ENCODE measurements at regions not wholly inside any gene's neighbourhood (a gene's known extent, or its start where the extent isn't known, plus 50 kb on each side); places are given as distances from the start of the nearest gene placed in this dataset.

- Histone ChIP-seq H3K27me3 (ENCODE audit: control insufficient read depth, insufficient read depth, low read length) (no peaks in the 10 kb centered on the region), H4K20me1 (ENCODE audit: control insufficient read depth, extremely low read depth, insufficient read depth, low read length) (no peaks in the 10 kb centered on the region), H3K9ac (ENCODE audit: insufficient read depth, low read length) (no peak overlapping the region), H3K36me3 (ENCODE audit: control insufficient read depth, insufficient read depth, low read length) (no peaks in the 10 kb centered on the region), H3K4me1 (ENCODE audit: control insufficient read depth, extremely low read depth, insufficient read depth, low read length) (no peaks in the 10 kb centered on the region), H3K4me3 (replicated peaks in 1 of 4; ENCODE audit: control extremely low read depth in 1 of 4, insufficient read depth in 1 of 4, low read depth in 3 of 4, low read length in 4 of 4) (no peak overlapping the region), H3K79me2 (ENCODE audit: control insufficient read depth, insufficient read depth, low read length) (no peaks in the 10 kb centered on the region), H3K4me2 (ENCODE audit: extremely low read depth, insufficient read depth, low read length) (no peak overlapping the region), H3K9me3 (ENCODE audit: control insufficient read depth, insufficient read depth, low read depth, low read length) (no peaks in the 10 kb centered on the region), H3K27ac (ENCODE audit: insufficient read depth, low read length) (no peak overlapping the region), H2AFZ (ENCODE audit: low read length) (no peak overlapping the region)
- TF ChIP-seq, protein P1, sequence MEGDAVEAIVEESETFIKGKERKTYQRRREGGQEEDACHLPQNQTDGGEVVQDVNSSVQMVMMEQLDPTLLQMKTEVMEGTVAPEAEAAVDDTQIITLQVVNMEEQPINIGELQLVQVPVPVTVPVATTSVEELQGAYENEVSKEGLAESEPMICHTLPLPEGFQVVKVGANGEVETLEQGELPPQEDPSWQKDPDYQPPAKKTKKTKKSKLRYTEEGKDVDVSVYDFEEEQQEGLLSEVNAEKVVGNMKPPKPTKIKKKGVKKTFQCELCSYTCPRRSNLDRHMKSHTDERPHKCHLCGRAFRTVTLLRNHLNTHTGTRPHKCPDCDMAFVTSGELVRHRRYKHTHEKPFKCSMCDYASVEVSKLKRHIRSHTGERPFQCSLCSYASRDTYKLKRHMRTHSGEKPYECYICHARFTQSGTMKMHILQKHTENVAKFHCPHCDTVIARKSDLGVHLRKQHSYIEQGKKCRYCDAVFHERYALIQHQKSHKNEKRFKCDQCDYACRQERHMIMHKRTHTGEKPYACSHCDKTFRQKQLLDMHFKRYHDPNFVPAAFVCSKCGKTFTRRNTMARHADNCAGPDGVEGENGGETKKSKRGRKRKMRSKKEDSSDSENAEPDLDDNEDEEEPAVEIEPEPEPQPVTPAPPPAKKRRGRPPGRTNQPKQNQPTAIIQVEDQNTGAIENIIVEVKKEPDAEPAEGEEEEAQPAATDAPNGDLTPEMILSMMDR (conservative IDR thresholded peaks at IDR 0.05 in 1 of 2, IDR thresholded peaks at IDR 0.05 in 1 of 2; ENCODE audit: low read depth in 1 of 2, low read length in 2 of 2), result no peak
- TF ChIP-seq EZH2 (IDR thresholded peaks at IDR 0.05; ENCODE audit: low read length, missing control alignments), result no peak
- no peak for DNase-seq (ENCODE audit: low read depth in 2 of 2)
Observed at GRCh38 chr5:174396541-174396940, 327.8 kb upstream of the MSX2 start.

GRCh38 chr5:174397206-174397605 is 327.2 kb upstream of the MSX2 start:
- H3K79me2 ChIP-seq (ENCODE audit: control insufficient read depth, insufficient read depth, low read length), result no peaks in the 10 kb centered on the region
- TF ChIP-seq EZH2 (IDR thresholded peaks at IDR 0.05; ENCODE audit: low read length, missing control alignments), result no peak
- TF ChIP-seq, protein P1 (conservative IDR thresholded peaks at IDR 0.05 in 1 of 2, IDR thresholded peaks at IDR 0.05 in 1 of 2; ENCODE audit: low read depth in 1 of 2, low read length in 2 of 2), result no peak
- H4K20me1 ChIP-seq (ENCODE audit: control insufficient read depth, extremely low read depth, insufficient read depth, low read length), result no peaks in the 10 kb centered on the region
- no peaks in the 10 kb centered on the region for H3K9me3 ChIP-seq (ENCODE audit: control insufficient read depth, insufficient read depth, low read depth, low read length)
- H3K4me2 ChIP-seq (ENCODE audit: extremely low read depth, insufficient read depth, low read length), result no peak overlapping the region
- no peak for DNase-seq (ENCODE audit: low read depth in 2 of 2)
- H3K9ac ChIP-seq (ENCODE audit: insufficient read depth, low read length), result no peak overlapping the region
- no peaks in the 10 kb centered on the region for H3K27me3 ChIP-seq (ENCODE audit: control insufficient read depth, insufficient read depth, low read length)
- no peak overlapping the region for H3K27ac ChIP-seq (ENCODE audit: insufficient read depth, low read length)
- no peak overlapping the region for H2AFZ ChIP-seq (ENCODE audit: low read length)
- H3K4me3 ChIP-seq (replicated peaks in 1 of 4; ENCODE audit: control extremely low read depth in 1 of 4, insufficient read depth in 1 of 4, low read depth in 3 of 4, low read length in 4 of 4), result no peak overlapping the region
- H3K4me1 ChIP-seq (ENCODE audit: control insufficient read depth, extremely low read depth, insufficient read depth, low read length), result no peaks in the 10 kb centered on the region
- no peaks in the 10 kb centered on the region for H3K36me3 ChIP-seq (ENCODE audit: control insufficient read depth, insufficient read depth, low read length)

GRCh38 chr5:174398171-174398570 is 326.2 kb upstream of the MSX2 start:
- H3K27ac ChIP-seq (ENCODE audit: insufficient read depth, low read length), result no peak overlapping the region
- H3K27me3 ChIP-seq (ENCODE audit: control insufficient read depth, insufficient read depth, low read length), result no peaks in the 10 kb centered on the region
- no peak overlapping the region for H3K9ac ChIP-seq (ENCODE audit: insufficient read depth, low read length)
- no peak overlapping the region for H3K4me3 ChIP-seq (replicated peaks in 1 of 4; ENCODE audit: control extremely low read depth in 1 of 4, insufficient read depth in 1 of 4, low read depth in 3 of 4, low read length in 4 of 4)
- DNase-seq (ENCODE audit: low read depth in 2 of 2), result no peak
- no peaks in the 10 kb centered on the region for H3K36me3 ChIP-seq (ENCODE audit: control insufficient read depth, insufficient read depth, low read length)
- H2AFZ ChIP-seq (ENCODE audit: low read length), result no peak overlapping the region
- H3K79me2 ChIP-seq (ENCODE audit: control insufficient read depth, insufficient read depth, low read length), result no peaks in the 10 kb centered on the region
- no peaks in the 10 kb centered on the region for H4K20me1 ChIP-seq (ENCODE audit: control insufficient read depth, extremely low read depth, insufficient read depth, low read length)
- no peaks in the 10 kb centered on the region for H3K9me3 ChIP-seq (ENCODE audit: control insufficient read depth, insufficient read depth, low read depth, low read length)
- no peaks in the 10 kb centered on the region for H3K4me1 ChIP-seq (ENCODE audit: control insufficient read depth, extremely low read depth, insufficient read depth, low read length)
- H3K4me2 ChIP-seq (ENCODE audit: extremely low read depth, insufficient read depth, low read length), result no peak overlapping the region
- TF ChIP-seq, protein P1 (conservative IDR thresholded peaks at IDR 0.05 in 1 of 2, IDR thresholded peaks at IDR 0.05 in 1 of 2; ENCODE audit: low read depth in 1 of 2, low read length in 2 of 2), result no peak
- TF ChIP-seq EZH2 (IDR thresholded peaks at IDR 0.05; ENCODE audit: low read length, missing control alignments), result no peak
